Neuronal stem cell (in vitro differentiated cells): ENCODE measurements at regions not wholly inside any gene's neighbourhood (a gene's known extent, or its start where the extent isn't known, plus 50 kb on each side); places are given as distances from the start of the nearest gene placed in this dataset.

ENCODE experiments used
- DNase-seq: peaks from one replicate; pipeline ENCODE4 v3.0.0-alpha.2; 2013; ENCODE audit warnings: low spot score
- H2AFZ ChIP-seq: one replicate; pipeline ENCODE4 v1.6.1; 2013; ENCODE audit warnings: mild to moderate bottlenecking, low read length, inconsistent platforms
- H2AK5ac ChIP-seq: 2 replicates; pipeline ENCODE4 v1.6.1; 2013; ENCODE audit warnings: low read depth, mild to moderate bottlenecking, inconsistent platforms, low read length, moderate library complexity, mixed read lengths
- H2BK120ac ChIP-seq: 2 replicates; pipeline ENCODE4 v1.6.1; 2013; ENCODE audit warnings: low read depth, mild to moderate bottlenecking, inconsistent platforms, low read length, moderate library complexity, mixed read lengths
- H2BK12ac ChIP-seq: one replicate; pipeline ENCODE4 v1.6.1; 2013; ENCODE audit warnings: low read length, inconsistent platforms
- H2BK15ac ChIP-seq: 2 replicates; pipeline ENCODE4 v1.6.1; 2013; ENCODE audit warnings: mild to moderate bottlenecking, low read length, inconsistent platforms, mixed read lengths
- H2BK5ac ChIP-seq: one replicate; pipeline ENCODE4 v1.6.1; 2013; ENCODE audit warnings: inconsistent platforms, mild to moderate bottlenecking, low read length, moderate library complexity
- H3K14ac ChIP-seq: one replicate; pipeline ENCODE4 v1.6.1; 2013; ENCODE audit warnings: low read length, inconsistent platforms
- H3K18ac ChIP-seq: 2 replicates; pipeline ENCODE4 v1.6.1; 2013; ENCODE audit warnings: low read length, inconsistent platforms
- H3K23ac ChIP-seq: 2 replicates; pipeline ENCODE4 v1.6.1; 2013; ENCODE audit warnings: low read depth, mild to moderate bottlenecking, mixed read lengths, low read length, inconsistent platforms; ENCODE audit not compliant: poor library complexity
- H3K27ac ChIP-seq: replicated peaks from 3 replicates; pipeline ENCODE4 v1.5.1; 2013; ENCODE audit warnings: low read length, inconsistent platforms
- H3K27me3 ChIP-seq, 3 experiments: 2 replicates each; pipeline ENCODE4 v1.6.1; 2013; ENCODE audit warnings: low read length in 3 of 3, mild to moderate bottlenecking in 2 of 3, inconsistent platforms in 1 of 3, low read depth in 1 of 3, mixed read lengths in 1 of 3, moderate library complexity in 1 of 3; ENCODE audit not compliant: control insufficient read depth in 3 of 3, insufficient read depth in 3 of 3
- H3K36me3 ChIP-seq, 2 donors: replicated peaks in 1 of 2; 2 replicates each; pipeline ENCODE4 v1.6.1; 2013; ENCODE audit warnings: low read length in 2 of 2; ENCODE audit not compliant: control insufficient read depth in 2 of 2, insufficient read depth in 2 of 2
- H3K4ac ChIP-seq: 2 replicates; pipeline ENCODE4 v1.6.1; 2013; ENCODE audit warnings: inconsistent platforms, mild to moderate bottlenecking, low read length, moderate library complexity
- H3K4me1 ChIP-seq, 2 donors: 1 replicate in 1 of 2; 2 replicates in 1 of 2; pipeline ENCODE4 v1.6.1; 2013; ENCODE audit warnings: low read length in 2 of 2, low read depth in 1 of 2; ENCODE audit not compliant: control insufficient read depth in 2 of 2, insufficient read depth in 1 of 2
- H3K4me2 ChIP-seq: one replicate; pipeline ENCODE4 v1.6.1; 2013; ENCODE audit warnings: mild to moderate bottlenecking, low read length, inconsistent platforms; ENCODE audit not compliant: insufficient read depth, poor library complexity, severe bottlenecking
- H3K4me3 ChIP-seq, 2 donors: 2 replicates each; pipeline ENCODE4 v1.5.1; 2013; ENCODE audit warnings: low read length in 2 of 2, mild to moderate bottlenecking in 2 of 2, inconsistent platforms in 1 of 2, moderate library complexity in 1 of 2
- H3K79me1 ChIP-seq: one replicate; pipeline ENCODE4 v1.6.1; 2013; ENCODE audit warnings: low read depth, mild to moderate bottlenecking, inconsistent platforms, low read length, moderate library complexity
- H3K9ac ChIP-seq: one replicate; pipeline ENCODE4 v1.6.1; 2013; ENCODE audit warnings: mild to moderate bottlenecking, low read depth, low read length, inconsistent platforms; ENCODE audit not compliant: poor library complexity
- H3K9me3 ChIP-seq, 2 donors: replicated peaks in 1 of 2; 2 replicates each; pipeline versions ENCODE3 to v1.6.1; 2013; ENCODE audit warnings: low read length in 2 of 2, mild to moderate bottlenecking in 2 of 2, inconsistent platforms in 1 of 2, low read depth in 1 of 2, mixed read lengths in 1 of 2, moderate library complexity in 1 of 2; ENCODE audit not compliant: control insufficient read depth in 2 of 2, insufficient read depth in 1 of 2
- H4K8ac ChIP-seq: one replicate; pipeline ENCODE4 v1.6.1; 2013; ENCODE audit warnings: low read depth, mild to moderate bottlenecking, inconsistent platforms, low read length, moderate library complexity
- H4K91ac ChIP-seq: one replicate; pipeline ENCODE4 v1.6.1; 2013; ENCODE audit warnings: low read length, low read depth, mild to moderate bottlenecking, inconsistent platforms; ENCODE audit not compliant: poor library complexity
- WGBS, 2 donors: extraction: QIAGEN DNeasy Blood & Tissue Kit; methylation state at CpG; one replicate each; pipeline ENCODE4 v1.1.7; 2013; ENCODE audit warnings: missing lambda C conversion rate in 2 of 2, mixed read lengths in 1 of 2; ENCODE audit not compliant: insufficient read length in 2 of 2, insufficient replicate concordance in 1 of 2; ENCODE audit errors: extremely low coverage in 2 of 2; 5-methylcytosine and 5-hydroxymethylcytosine counted together

DNA sequence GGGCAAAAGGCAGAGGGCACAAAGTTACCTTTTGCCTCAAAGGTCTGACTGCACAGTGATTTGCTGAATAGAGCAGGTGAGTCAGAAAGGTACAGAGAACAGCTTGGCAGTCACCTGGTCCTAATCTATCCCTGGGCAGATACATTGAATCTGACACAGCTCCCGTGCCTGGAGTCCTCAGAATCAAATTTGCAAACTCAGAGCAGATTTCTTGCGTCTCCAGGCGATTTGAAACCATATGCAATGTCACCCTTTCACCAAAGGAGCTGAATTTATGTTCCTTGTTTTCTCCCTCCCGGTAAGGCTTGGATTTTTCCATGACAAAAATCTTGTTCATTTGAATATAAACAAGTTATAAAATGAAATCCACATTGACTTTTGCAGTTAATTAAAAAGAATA lies 81.6 kb upstream of the SNAP25 start:
- peaks cover 0 to 5% of the 10 kb centered on the region in 2 donors for H3K4me1 ChIP-seq
- H3K23ac ChIP-seq = no peak overlapping the region
- no peak overlapping the region for H4K8ac ChIP-seq
- H3K9ac ChIP-seq = no peak overlapping the region
- no peaks in the 10 kb centered on the region for H3K27me3 ChIP-seq
- H2BK12ac ChIP-seq = no peak overlapping the region
- H3K36me3 ChIP-seq = no peaks in the 10 kb centered on the region
- no peak overlapping the region for H2AK5ac ChIP-seq
- no peak overlapping the region for H3K14ac ChIP-seq
- no peak overlapping the region for H3K4ac ChIP-seq
- WGBS, 2 donors = no CpG with 5 or more reads among the region's 4 CpGs
- H2BK15ac ChIP-seq = no peak overlapping the region
- no peaks in the 10 kb centered on the region for H3K79me1 ChIP-seq
- no peak for DNase-seq
- H2BK120ac ChIP-seq = no peak overlapping the region
- H2BK5ac ChIP-seq = no peak overlapping the region
- H3K18ac ChIP-seq = no peak overlapping the region
- no peaks in the 10 kb centered on the region for H3K9me3 ChIP-seq
- no peak overlapping the region for H2AFZ ChIP-seq
- no peak overlapping the region for H3K4me3 ChIP-seq
- H4K91ac ChIP-seq = no peak overlapping the region
- no peak overlapping the region for H3K27ac ChIP-seq
- H3K4me2 ChIP-seq = no peak overlapping the region

DNA sequence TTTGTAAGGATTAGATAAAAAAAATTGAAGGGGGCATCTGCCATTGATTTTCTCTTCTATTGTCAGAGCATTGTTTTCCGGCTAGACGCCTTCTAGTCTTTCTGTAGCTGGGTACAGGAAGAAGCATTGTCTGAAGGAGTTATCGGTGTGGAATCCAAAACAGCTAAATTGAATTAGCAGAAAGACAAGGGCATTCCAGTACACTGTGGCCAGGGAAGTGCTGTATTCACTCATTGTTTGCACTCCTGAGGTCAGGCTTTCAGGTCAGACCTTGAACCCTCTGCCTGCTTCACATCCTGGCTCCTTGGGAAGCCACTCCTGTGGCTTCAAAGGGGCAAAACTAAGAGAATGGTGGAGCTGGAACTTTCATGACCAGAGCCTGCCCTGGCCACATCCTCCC lies 81.1 kb upstream of the SNAP25 start:
- H4K91ac ChIP-seq = no peak overlapping the region
- no peak overlapping the region for H2BK120ac ChIP-seq
- H3K36me3 ChIP-seq = no peaks in the 10 kb centered on the region
- no peak overlapping the region for H3K18ac ChIP-seq
- H3K9ac ChIP-seq = no peak overlapping the region
- H4K8ac ChIP-seq = no peak overlapping the region
- H3K14ac ChIP-seq = no peak overlapping the region
- no peaks in the 10 kb centered on the region for H3K79me1 ChIP-seq
- H3K23ac ChIP-seq = no peak overlapping the region
- no peak overlapping the region for H2AK5ac ChIP-seq
- no CpG with 5 or more reads among the region's 3 CpGs for WGBS, 2 donors
- no peak overlapping the region for H3K4me3 ChIP-seq
- DNase-seq = no peak
- no peaks in the 10 kb centered on the region for H3K27me3 ChIP-seq
- H2BK12ac ChIP-seq = no peak overlapping the region
- H3K4me1 ChIP-seq = peaks cover 0 to 2% of the 10 kb centered on the region in 2 donors
- H2BK5ac ChIP-seq = no peak overlapping the region
- no peak overlapping the region for H2AFZ ChIP-seq
- H3K27ac ChIP-seq = no peak overlapping the region
- no peaks in the 10 kb centered on the region for H3K9me3 ChIP-seq
- H3K4ac ChIP-seq = no peak overlapping the region
- no peak overlapping the region for H2BK15ac ChIP-seq
- H3K4me2 ChIP-seq = no peak overlapping the region

DNA sequence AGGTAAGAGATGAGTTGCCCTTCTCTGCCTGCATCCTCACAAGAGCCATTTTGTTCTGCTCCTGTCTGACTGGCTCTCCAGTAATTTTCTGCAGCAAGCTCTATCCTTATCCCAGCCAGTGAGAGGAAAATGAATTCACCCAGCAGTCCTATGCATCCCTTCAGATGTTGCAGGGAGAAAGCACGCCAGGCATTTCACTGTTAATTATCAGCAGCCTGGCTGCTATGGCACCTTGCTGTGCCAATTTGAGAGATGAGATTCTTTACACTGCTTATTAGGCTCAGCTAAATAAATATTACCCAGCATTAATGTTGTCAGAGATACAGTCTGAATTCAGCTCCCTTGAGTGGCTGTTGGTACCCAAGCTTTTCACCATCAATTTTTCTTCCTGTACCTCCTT lies 61.1 kb upstream of the SNAP25 start:
- H2BK15ac ChIP-seq = no peak overlapping the region
- no peak overlapping the region for H4K91ac ChIP-seq
- H3K79me1 ChIP-seq = no peaks in the 10 kb centered on the region
- H3K14ac ChIP-seq = no peak overlapping the region
- no peak overlapping the region for H3K18ac ChIP-seq
- no peak overlapping the region for H2AK5ac ChIP-seq
- H2BK120ac ChIP-seq = no peak overlapping the region
- no CpG with 5 or more reads among the region's 1 CpG for WGBS, 2 donors
- no peak overlapping the region for H3K4me3 ChIP-seq
- H3K23ac ChIP-seq = no peak overlapping the region
- no peak overlapping the region for H2BK5ac ChIP-seq
- H2AFZ ChIP-seq = no peak overlapping the region
- no peak overlapping the region for H2BK12ac ChIP-seq
- no peak for DNase-seq
- no peaks in the 10 kb centered on the region for H3K36me3 ChIP-seq
- no peak overlapping the region for H4K8ac ChIP-seq
- H3K4ac ChIP-seq = no peak overlapping the region
- H3K4me2 ChIP-seq = no peak overlapping the region
- no peaks in the 10 kb centered on the region for H3K27me3 ChIP-seq
- H3K4me1 ChIP-seq = no peaks in the 10 kb centered on the region
- no peak overlapping the region for H3K9ac ChIP-seq
- H3K27ac ChIP-seq = no peak overlapping the region
- peaks cover 0 to 1% of the 10 kb centered on the region in 2 donors for H3K9me3 ChIP-seq

DNA sequence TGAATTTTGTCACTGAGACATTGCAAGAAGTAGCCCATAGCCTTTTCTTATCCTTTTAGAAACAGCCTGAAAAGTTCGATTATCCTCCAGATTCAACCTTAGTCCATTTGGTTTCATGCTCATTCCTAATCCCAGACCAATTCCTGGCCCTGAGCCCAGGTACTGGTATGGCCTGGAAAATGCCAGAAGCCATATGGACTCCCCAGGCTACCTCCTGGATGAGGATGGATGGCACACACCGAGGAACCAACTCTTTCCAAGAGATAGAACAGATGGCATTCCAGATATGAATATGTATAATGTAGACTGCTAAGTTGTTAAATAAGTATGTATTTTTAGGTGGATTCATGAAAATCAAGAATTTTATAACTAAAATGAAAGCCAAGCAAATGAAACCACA lies 51.6 kb upstream of the SNAP25 start:
- peaks cover 1 to 2% of the 10 kb centered on the region in 2 donors for H3K4me1 ChIP-seq
- H3K9me3 ChIP-seq = no peaks in the 10 kb centered on the region
- DNase-seq = no peak
- no peak overlapping the region for H2BK12ac ChIP-seq
- H3K27me3 ChIP-seq = peaks cover 0 to 17% (median 4%) of the 10 kb centered on the region in 3 experiments
- H3K4me2 ChIP-seq = no peak overlapping the region
- H2BK120ac ChIP-seq = no peak overlapping the region
- no peak overlapping the region for H4K8ac ChIP-seq
- H3K4me3 ChIP-seq = no peak overlapping the region
- H3K9ac ChIP-seq = no peak overlapping the region
- whole genome bisulfite sequencing, 2 donors = no CpG with 5 or more reads among the region's 2 CpGs
- H3K14ac ChIP-seq = no peak overlapping the region
- H4K91ac ChIP-seq = no peak overlapping the region
- H3K23ac ChIP-seq = no peak overlapping the region
- H2BK5ac ChIP-seq = no peak overlapping the region
- no peak overlapping the region for H2AFZ ChIP-seq
- H3K36me3 ChIP-seq = no peaks in the 10 kb centered on the region
- H3K27ac ChIP-seq = no peak overlapping the region
- H3K4ac ChIP-seq = no peak overlapping the region
- no peak overlapping the region for H3K18ac ChIP-seq
- no peak overlapping the region for H2BK15ac ChIP-seq
- H2AK5ac ChIP-seq = no peak overlapping the region
- no peaks in the 10 kb centered on the region for H3K79me1 ChIP-seq
